Pancreas (tissue), 10 donors: ENCODE measurements at regions not wholly inside any gene's neighbourhood (a gene's known extent, or its start where the extent isn't known, plus 50 kb on each side); places are given as distances from the start of the nearest gene placed in this dataset.

Experiments
- ATAC-seq, 4 donors: fragments of 200-7000 bp; cut with Tn5 transposase; one replicate each; pipeline versions ENCODE4 v1.8.0 to v1.9.1; 2020; ENCODE audit warnings: mild to moderate bottlenecking in 4 of 4, moderate library complexity in 4 of 4
- DNase-seq, 6 donors: peaks; one replicate each; pipeline ENCODE4 v3.0.0-alpha.2; 2020
- FAIRE-seq: peaks from 2 replicates; lab custom pipeline; 2012; peaks lifted over from hg19 to GRCh38; lab: Jason Lieb, UNC
- H3K27ac ChIP-seq, 4 donors: fragments of 200-600 bp; sonication (generic); 1 replicate in 3 of 4; 2 replicates in 1 of 4; pipeline versions ENCODE4 v1.5.0 to v1.8.0; 2020
- H3K27me3 ChIP-seq, 4 donors: fragments of 200-600 bp; one replicate each; pipeline ENCODE4 v1.8.0; 2021
- H3K36me3 ChIP-seq, 3 donors: fragments of 200-600 bp; sonication (generic) in 1 of 3; one replicate each; pipeline versions ENCODE4 v1.5.0 to v1.8.0; 2020 to 2021
- H3K4me1 ChIP-seq, 3 donors: fragments of 200-600 bp; one replicate each; pipeline ENCODE4 v1.8.0; 2021
- H3K4me3 ChIP-seq, 4 donors: fragments of 200-600 bp; sonication (generic) in 2 of 4; one replicate each; pipeline versions ENCODE4 v1.5.0 to v1.8.0; 2020 to 2021
- H3K9me3 ChIP-seq, 4 donors: fragments of 200-600 bp; one replicate each; pipeline ENCODE4 v1.8.0; 2021
- CTCF ChIP-seq, 4 donors: fragments of 200-600 bp; sonication (generic) in 3 of 4; IDR thresholded peaks; one replicate each; pipeline versions ENCODE4 v1.5.0 to v1.8.0; 2021; ENCODE audit warnings: antibody characterized with exemption in 4 of 4
- whole genome bisulfite sequencing, 2 donors: extraction: QIAGEN DNeasy Blood & Tissue Kit; methylation state at CpG; one replicate each; pipeline ENCODE4 v1.1.7; 2013; 5-methylcytosine and 5-hydroxymethylcytosine counted together
- intact Hi-C, 3 donors: fragments of 100-400 bp; cut with DNase I; formaldehyde crosslinking; loops; one replicate each; pipeline versions ENCODE4 v1.11.1 to v1.14.2; 2022
- donor health status: healthy with polysubstance abuse.
- donor health status: DM: no; HTN: no; CAD: no; lungs with moderate emphysema.
- donor health status: DM: no; HTN: no; CAD: no.
- donor health status: control.
- donor health status: control.
- donor health status: Bipolar disorder and iron deficiency.
- donor health status: DM: yes; HTN: yes; CAD: no.
- donor health status: DM: no; HTN: no; CAD: no.
- donor health status: DM: no; HTN: no; CAD: no.
- donor health status: DM: yes; HTN: yes; CAD: no.

GRCh38 chr6:147633191-147633590, 124.7 kb downstream of the SAMD5 start:
- no peak for DNase-seq
- H3K4me3 ChIP-seq, result no peak overlapping the region
- WGBS, 2 donors, result 77 to 87% methylated on average over 9 of the region's 9 CpGs

GRCh38 chr6:147637620-147638195, 129.2 kb downstream of the SAMD5 start:
- FAIRE-seq (no peak), DNase-seq (no peak), ATAC-seq (no peak)
- no peak overlapping the region for H3K27ac ChIP-seq
- no peaks in the 10 kb centered on the region for H3K27me3 ChIP-seq
- H3K4me3 ChIP-seq, result no peak overlapping the region
- WGBS, 2 donors, result 46 to 65% methylated on average over 6 of the region's 6 CpGs
- no peaks in the 10 kb centered on the region for H3K4me1 ChIP-seq
- intact Hi-C loops, result no loop called here
- no peaks in the 10 kb centered on the region for H3K36me3 ChIP-seq
- no peak for TF ChIP-seq CTCF (IDR thresholded peaks at IDR 0.05)
- no peaks in the 10 kb centered on the region for H3K9me3 ChIP-seq

More at GRCh38 chr6:147633191-147633590, 124.7 kb downstream of the SAMD5 start:
- no peak for ATAC-seq
- H3K9me3 ChIP-seq, result no peaks in the 10 kb centered on the region
- H3K27me3 ChIP-seq, result no peaks in the 10 kb centered on the region
- FAIRE-seq, result no peak
- H3K4me1 ChIP-seq, result no peaks in the 10 kb centered on the region
- H3K27ac ChIP-seq, result no peak overlapping the region
- TF ChIP-seq CTCF (IDR thresholded peaks at IDR 0.05), result no peak
- intact Hi-C loops, result no loop called here
- no peaks in the 10 kb centered on the region for H3K36me3 ChIP-seq

GRCh38 chr6:147639279-147639678, 130.8 kb downstream of the SAMD5 start:
- H3K9me3 ChIP-seq, result no peaks in the 10 kb centered on the region
- intact Hi-C loops, result no loop called here
- FAIRE-seq, result no peak
- H3K4me3 ChIP-seq, result no peak overlapping the region
- no peak for ATAC-seq
- H3K27me3 ChIP-seq, result no peaks in the 10 kb centered on the region
- no peak overlapping the region for H3K27ac ChIP-seq
- no peaks in the 10 kb centered on the region for H3K4me1 ChIP-seq
- no peaks in the 10 kb centered on the region for H3K36me3 ChIP-seq
- no peak for TF ChIP-seq CTCF (IDR thresholded peaks at IDR 0.05)
- no peak for DNase-seq
- 55 to 82% methylated on average over 3 of the region's 3 CpGs for WGBS, 2 donors

- Histone ChIP-seq H3K36me3 (no peaks in the 10 kb centered on the region), H3K27me3 (no peaks in the 10 kb centered on the region), H3K9me3 (no peaks in the 10 kb centered on the region), H3K4me3 (no peak overlapping the region), H3K27ac (no peak overlapping the region), H3K4me1 (no peaks in the 10 kb centered on the region)
- DNase-seq (no peak), FAIRE-seq (no peak), ATAC-seq (no peak)
- 44 to 47% methylated on average over 1 of the region's 1 CpG for WGBS, 2 donors
- intact Hi-C loops, result no loop called here
- TF ChIP-seq CTCF (IDR thresholded peaks at IDR 0.05), result no peak
These were observed 132.1 kb downstream of the SAMD5 start for GRCh38 chr6:147640606-147641005.

GRCh38 chr6:147641511-147641910, 133.0 kb downstream of the SAMD5 start:
- H3K36me3 ChIP-seq, result no peaks in the 10 kb centered on the region
- H3K4me3 ChIP-seq, result no peak overlapping the region
- ATAC-seq, result no peak
- no peaks in the 10 kb centered on the region for H3K9me3 ChIP-seq
- no peaks in the 10 kb centered on the region for H3K4me1 ChIP-seq
- H3K27ac ChIP-seq, result no peak overlapping the region
- TF ChIP-seq CTCF (IDR thresholded peaks at IDR 0.05), result no peak
- no peak for FAIRE-seq
- 71 to 81% methylated on average over 3 of the region's 3 CpGs for WGBS, 2 donors
- DNase-seq, result no peak
- H3K27me3 ChIP-seq, result no peaks in the 10 kb centered on the region
- intact Hi-C loops, result no loop called here
